Muscle of leg (tissue), 3 donors: ENCODE measurements at regions not wholly inside any gene's neighbourhood (a gene's known extent, or its start where the extent isn't known, plus 50 kb on each side); places are given as distances from the start of the nearest gene placed in this dataset.
"Not testable (repeated sequence)": the region's sequence is repeated elsewhere in the genome, so short reads cannot be mapped to it uniquely, and the experiment has no call there.

Experiments
- DNase-seq: peaks from one replicate; pipeline ENCODE4 v3.0.0; 2013
- H3K27ac ChIP-seq: one replicate; pipeline ENCODE4 v1.5.1; 2013; ENCODE audit warnings: mild to moderate bottlenecking, low read length, control low read depth
- H3K27me3 ChIP-seq: one replicate; pipeline ENCODE4 v1.6.1; 2013; ENCODE audit warnings: low read length; ENCODE audit not compliant: control insufficient read depth, insufficient read depth
- H3K36me3 ChIP-seq: one replicate; pipeline ENCODE4 v1.6.1; 2013; ENCODE audit warnings: low read length; ENCODE audit not compliant: control insufficient read depth, insufficient read depth
- H3K4me1 ChIP-seq: one replicate; pipeline ENCODE4 v1.6.1; 2013; ENCODE audit warnings: low read length; ENCODE audit not compliant: control insufficient read depth, insufficient read depth
- H3K4me3 ChIP-seq: one replicate; pipeline ENCODE4 v1.5.1; 2013; ENCODE audit warnings: low read length, control low read depth
- H3K9me3 ChIP-seq: replicated peaks from 2 replicates; pipeline ENCODE4 v1.6.1; 2013; ENCODE audit warnings: low read depth, low read length; ENCODE audit not compliant: control insufficient read depth
- WGBS: methylation state at CpG from one replicate; pipeline ENCODE4 v1.1.5; 2013; ENCODE audit warnings: missing lambda C conversion rate; ENCODE audit not compliant: insufficient coverage; 5-methylcytosine and 5-hydroxymethylcytosine counted together

DNA sequence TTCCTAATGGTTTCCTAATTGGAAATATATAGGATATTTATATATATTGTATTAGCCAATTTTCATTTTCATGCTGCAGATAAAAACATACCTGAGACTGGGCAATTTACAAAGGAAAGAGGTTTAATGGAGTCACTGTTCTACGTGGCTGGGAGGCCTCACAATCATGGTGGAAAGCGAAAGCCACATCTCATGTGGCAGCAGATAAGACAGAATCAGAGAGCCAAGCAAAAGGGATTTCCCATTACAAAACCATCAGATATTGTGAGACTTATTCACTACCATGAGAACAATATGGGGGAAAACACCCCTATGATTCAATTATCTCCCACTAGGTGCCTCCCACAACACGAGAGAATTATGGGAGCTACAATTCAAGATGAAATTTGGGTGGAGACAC lies 242.5 kb upstream of the NETO1 start:
- no peak for DNase-seq
- no peaks in the 10 kb centered on the region for H3K36me3 ChIP-seq
- H3K4me1 ChIP-seq: no peaks in the 10 kb centered on the region
- no peak overlapping the region for H3K27ac ChIP-seq
- no peaks in the 10 kb centered on the region for H3K9me3 ChIP-seq
- WGBS: no CpG with 5 or more reads among the region's 3 CpGs
- H3K27me3 ChIP-seq: no peaks in the 10 kb centered on the region
- no peak overlapping the region for H3K4me3 ChIP-seq

DNA sequence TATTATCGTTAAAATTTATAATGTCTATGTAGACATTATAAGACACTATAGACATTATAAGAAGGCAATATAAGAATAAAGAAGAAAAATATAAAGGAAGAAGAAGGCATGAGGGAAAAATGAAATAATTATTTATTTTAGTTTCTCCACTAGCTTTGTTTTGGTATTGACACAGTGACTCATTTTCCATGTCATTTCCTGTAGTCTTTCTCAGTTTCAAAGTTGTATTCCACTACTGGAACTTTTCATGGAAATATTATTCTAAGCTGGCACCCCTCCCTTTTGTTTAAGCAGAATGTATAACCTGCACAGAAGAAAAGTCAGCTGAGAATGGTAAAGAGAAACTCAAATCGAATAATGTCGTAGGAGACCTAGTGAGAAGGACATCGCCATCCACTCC lies 234.2 kb upstream of the NETO1 start:
- no peak overlapping the region for H3K27ac ChIP-seq
- WGBS: 77% methylated on average over 2 of the region's 4 CpGs

DNA sequence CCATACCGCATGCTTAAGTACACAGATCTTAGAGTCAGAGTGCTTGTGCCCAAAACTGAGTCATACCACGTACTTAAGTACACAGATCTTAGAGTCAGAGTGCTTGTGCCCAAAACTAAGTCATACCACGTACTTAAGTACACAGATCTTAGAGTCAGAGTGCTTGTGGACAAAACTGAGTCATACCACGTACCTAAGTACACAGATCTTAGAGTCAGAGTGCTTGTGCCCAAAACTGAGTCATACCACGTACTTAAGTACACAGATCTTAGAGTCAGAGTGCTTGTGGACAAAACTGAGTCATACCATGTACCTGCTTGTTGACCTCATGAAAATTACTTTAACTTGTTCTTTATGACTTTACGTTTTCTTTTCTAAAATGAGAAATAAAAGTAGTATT lies 233.7 kb upstream of the NETO1 start:
- H3K4me3 ChIP-seq, DNase-seq, H3K9me3 ChIP-seq, H3K4me1 ChIP-seq, H3K27ac ChIP-seq, H3K36me3 ChIP-seq, H3K27me3 ChIP-seq: not testable (repeated sequence)
- WGBS: 92% methylated on average over 2 of the region's 6 CpGs

More for the DNA sequence above, 234.2 kb upstream of the NETO1 start:
- H3K27me3 ChIP-seq: no peaks in the 10 kb centered on the region
- no peaks in the 10 kb centered on the region for H3K4me1 ChIP-seq
- no peaks in the 10 kb centered on the region for H3K9me3 ChIP-seq
- no peak for DNase-seq
- H3K36me3 ChIP-seq: no peaks in the 10 kb centered on the region
- H3K4me3 ChIP-seq: no peak overlapping the region

GRCh38 chr18:73099759-73100158 lies 232.0 kb upstream of the NETO1 start:
- no peak for DNase-seq
- H3K4me3 ChIP-seq: no peak overlapping the region
- no peaks in the 10 kb centered on the region for H3K9me3 ChIP-seq
- H3K27ac ChIP-seq: no peak overlapping the region
- H3K36me3 ChIP-seq: no peaks in the 10 kb centered on the region
- whole genome bisulfite sequencing: no CpG with 5 or more reads among the region's 2 CpGs
- no peaks in the 10 kb centered on the region for H3K4me1 ChIP-seq
- H3K27me3 ChIP-seq: no peaks in the 10 kb centered on the region

DNA sequence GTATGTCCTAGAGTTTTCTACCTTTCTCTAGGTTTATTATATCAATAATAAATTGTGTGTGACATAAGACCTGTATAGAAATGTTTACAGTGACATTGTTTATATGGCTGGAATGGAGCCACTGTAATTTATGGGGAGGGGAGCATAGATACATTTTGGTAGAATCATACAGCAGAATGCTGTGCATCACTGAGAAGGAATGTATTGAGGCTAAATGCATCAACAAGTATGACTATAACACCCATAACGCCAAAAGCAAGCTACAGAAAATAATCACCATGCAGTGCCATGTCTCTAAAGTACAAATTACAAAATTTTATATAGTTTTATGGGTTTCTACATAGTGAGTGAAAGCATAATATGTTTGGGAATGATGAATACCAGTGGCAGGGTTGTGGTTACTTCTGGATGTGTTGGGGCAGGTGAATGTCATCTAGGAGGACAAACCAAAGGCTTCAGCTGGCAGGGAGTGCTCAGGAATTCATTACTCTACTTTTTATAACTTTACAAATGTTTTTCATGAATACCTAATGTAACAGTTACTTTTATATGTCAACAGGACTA lies 226.0 kb upstream of the NETO1 start:
- WGBS: no CpG with 5 or more reads among the region's 1 CpG
- Histone ChIP-seq H3K4me3 (no peak overlapping the region), H3K27ac (no peak overlapping the region), H3K27me3 (no peaks in the 10 kb centered on the region), H3K36me3 (no peaks in the 10 kb centered on the region), H3K9me3 (no peaks in the 10 kb centered on the region), H3K4me1 (no peaks in the 10 kb centered on the region)
- DNase-seq: no peak

GRCh38 chr18:73088445-73088844 lies 220.7 kb upstream of the NETO1 start:
- H3K9me3 ChIP-seq: no peaks in the 10 kb centered on the region
- no peak for DNase-seq
- H3K4me1 ChIP-seq: no peaks in the 10 kb centered on the region
- no peak overlapping the region for H3K4me3 ChIP-seq
- no CpG with 5 or more reads among the region's 1 CpG for WGBS
- no peak overlapping the region for H3K27ac ChIP-seq
- no peaks in the 10 kb centered on the region for H3K27me3 ChIP-seq
- no peaks in the 10 kb centered on the region for H3K36me3 ChIP-seq

DNA sequence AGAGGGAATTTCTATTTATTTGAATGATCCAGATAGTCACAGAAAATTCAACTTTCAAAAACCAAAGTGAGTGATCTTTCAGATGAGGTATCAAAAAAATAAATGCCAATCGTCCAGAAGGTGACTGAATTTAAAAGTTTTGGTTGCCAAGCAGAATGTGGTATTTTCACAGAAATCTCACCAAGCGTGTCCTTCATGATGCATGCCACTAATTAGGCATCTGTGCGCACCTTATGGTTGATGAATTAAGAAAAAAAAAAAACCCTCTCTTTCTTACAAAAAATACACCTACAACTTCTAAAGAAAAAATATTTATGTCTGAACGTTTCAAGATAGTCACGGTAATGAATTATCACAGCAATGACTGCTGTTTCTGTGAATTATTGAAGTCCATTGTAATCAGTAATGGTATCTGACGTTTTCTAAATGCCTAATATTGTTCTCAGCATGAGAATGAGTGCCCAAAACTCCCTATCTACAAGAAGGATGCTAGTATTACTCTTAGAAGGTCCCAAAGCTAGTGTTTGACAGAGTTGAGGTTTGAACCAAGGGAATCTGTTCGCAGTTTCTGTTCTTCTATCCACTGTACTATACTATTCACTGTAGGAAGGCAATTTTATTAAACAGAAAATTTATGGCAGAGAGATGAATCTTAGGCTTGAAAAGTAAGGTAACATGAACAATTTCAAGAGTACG lies 219.6 kb upstream of the NETO1 start:
- H3K9me3 ChIP-seq: no peaks in the 10 kb centered on the region
- H3K4me3 ChIP-seq: no peak overlapping the region
- DNase-seq: no peak
- WGBS: 100% methylated on average over 1 of the region's 8 CpGs
- H3K27me3 ChIP-seq: no peaks in the 10 kb centered on the region
- H3K27ac ChIP-seq: no peak overlapping the region
- H3K4me1 ChIP-seq: no peaks in the 10 kb centered on the region
- H3K36me3 ChIP-seq: no peaks in the 10 kb centered on the region

DNA sequence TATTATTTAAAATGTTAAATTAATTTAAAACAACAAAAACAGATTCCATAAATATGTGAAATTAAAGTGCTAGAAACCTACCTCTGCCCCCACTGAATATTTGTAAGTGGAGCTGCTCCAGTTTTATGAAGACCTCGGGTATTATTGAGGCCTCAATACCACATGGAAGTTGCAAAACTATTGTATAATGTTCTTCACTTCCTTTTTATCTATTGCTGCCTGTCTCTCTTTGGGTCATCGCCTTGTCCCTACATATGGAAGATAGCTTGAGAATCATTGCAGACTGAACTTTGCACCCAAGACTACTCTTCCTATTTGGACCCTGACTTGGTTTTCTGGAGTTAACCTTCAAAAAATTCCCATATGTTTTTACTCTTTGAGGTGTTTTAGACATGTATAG lies 212.1 kb upstream of the NETO1 start:
- WGBS: no CpG with 5 or more reads among the region's 2 CpGs
- no peak for DNase-seq
- no peak overlapping the region for H3K27ac ChIP-seq
- H3K4me3 ChIP-seq: no peak overlapping the region
- H3K4me1 ChIP-seq: no peaks in the 10 kb centered on the region
- H3K36me3 ChIP-seq: no peaks in the 10 kb centered on the region
- H3K27me3 ChIP-seq: no peaks in the 10 kb centered on the region
- no peaks in the 10 kb centered on the region for H3K9me3 ChIP-seq

DNA sequence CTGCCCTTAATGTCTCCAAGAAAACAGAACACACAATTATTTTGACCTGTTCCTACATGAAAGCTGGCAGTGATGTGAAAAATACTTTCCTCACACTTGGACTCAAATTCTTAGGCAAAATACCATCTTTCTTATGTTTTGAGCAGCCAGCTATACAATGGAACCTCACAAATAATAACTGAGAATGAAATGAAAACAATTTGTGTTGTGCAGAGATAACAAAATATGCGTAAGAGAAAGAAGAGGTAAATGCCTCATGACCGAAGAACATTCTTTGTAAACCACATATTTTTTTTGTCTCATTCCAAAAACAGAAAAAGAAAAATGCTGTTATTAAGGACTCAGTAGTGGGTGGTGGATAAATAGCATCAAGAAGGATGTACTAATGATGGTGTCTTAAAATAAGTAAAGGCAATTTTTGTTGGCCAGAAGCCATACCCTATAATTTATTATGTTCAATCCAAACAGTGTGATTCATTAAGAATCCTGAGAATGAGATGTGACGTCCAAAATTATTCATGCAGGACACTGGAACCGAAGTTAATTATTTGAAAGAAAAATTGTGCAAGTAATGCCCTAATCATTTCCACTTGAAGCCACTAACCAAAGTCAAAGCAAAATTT lies 193.0 kb upstream of the NETO1 start:
- H3K27ac ChIP-seq: no peak overlapping the region
- H3K27me3 ChIP-seq: no peaks in the 10 kb centered on the region
- H3K4me3 ChIP-seq: no peak overlapping the region
- H3K9me3 ChIP-seq: no peaks in the 10 kb centered on the region
- H3K36me3 ChIP-seq: no peaks in the 10 kb centered on the region
- H3K4me1 ChIP-seq: no peaks in the 10 kb centered on the region
- WGBS: no CpG with 5 or more reads among the region's 4 CpGs
- no peak for DNase-seq

DNA sequence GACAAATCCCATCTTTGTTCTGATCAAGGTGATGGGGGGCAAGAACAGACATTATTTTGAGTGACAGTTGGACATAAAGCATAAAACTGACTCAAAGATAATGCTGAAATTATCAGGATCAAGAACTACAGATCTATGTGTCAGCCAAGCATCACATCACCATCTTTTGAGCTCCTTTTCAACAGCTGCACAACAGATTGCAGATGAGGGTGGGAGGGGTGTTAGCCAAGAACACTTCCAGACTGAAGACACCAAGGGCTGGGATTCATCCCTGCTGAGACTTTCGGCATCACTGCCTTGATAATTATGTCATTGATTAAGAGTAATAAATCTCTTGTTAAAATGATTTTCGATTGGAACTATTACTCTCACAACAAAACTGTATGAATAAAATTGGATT lies 191.5 kb upstream of the NETO1 start:
- no CpG with 5 or more reads among the region's 2 CpGs for whole genome bisulfite sequencing
- Histone ChIP-seq H3K4me1 (no peaks in the 10 kb centered on the region), H3K27me3 (no peaks in the 10 kb centered on the region), H3K4me3 (no peak overlapping the region), H3K9me3 (no peaks in the 10 kb centered on the region), H3K36me3 (no peaks in the 10 kb centered on the region), H3K27ac (no peak overlapping the region)
- peak; percentile 5 for DNase-seq
